Naive B cell (primary cell): ENCODE measurements at regions not wholly inside any gene's neighbourhood (a gene's known extent, or its start where the extent isn't known, plus 50 kb on each side); places are given as distances from the start of the nearest gene placed in this dataset.

Source experiments
- ATAC-seq, 2 donors: fragments of 150-1000 bp; cut with Tn5 transposase; 2 replicates each; pipeline ENCODE4 v1.10.0; 2021; ENCODE audit warnings: low read depth in 2 of 2, mild to moderate bottlenecking in 2 of 2, moderate library complexity in 2 of 2
- DNase-seq: peaks from one replicate; pipeline ENCODE4 v3.0.0; 2022
- H3K27ac Mint-ChIP-seq, 6 donors: one replicate each; pipeline ENCODE4 v1.8.0; 2020 to 2022; ENCODE audit warnings: mild to moderate bottlenecking in 6 of 6, mixed read lengths in 6 of 6, moderate library complexity in 5 of 6, inconsistent platforms in 2 of 6
- H3K27me3 Mint-ChIP-seq, 3 donors: one replicate each; pipeline ENCODE4 v1.8.0; 2021 to 2022; ENCODE audit warnings: mixed read lengths in 3 of 3, mild to moderate bottlenecking in 1 of 3
- H3K36me3 Mint-ChIP-seq, 2 donors: one replicate each; pipeline ENCODE4 v1.8.0; 2020 to 2022; ENCODE audit warnings: mixed read lengths in 2 of 2, inconsistent platforms in 1 of 2, mild to moderate bottlenecking in 1 of 2
- H3K4me1 Mint-ChIP-seq, 3 donors: one replicate each; pipeline ENCODE4 v1.8.0; 2020 to 2022; ENCODE audit warnings: mixed read lengths in 3 of 3, inconsistent platforms in 1 of 3, mild to moderate bottlenecking in 1 of 3, moderate library complexity in 1 of 3
- H3K4me3 Mint-ChIP-seq, 8 donors: one replicate each; pipeline ENCODE4 v1.8.0; 2020 to 2022; ENCODE audit warnings: mild to moderate bottlenecking in 8 of 8, mixed read lengths in 8 of 8, moderate library complexity in 8 of 8, inconsistent platforms in 2 of 8
- H3K9me3 Mint-ChIP-seq, 7 donors: one replicate each; pipeline ENCODE4 v1.8.0; 2020 to 2022; ENCODE audit warnings: mixed read lengths in 7 of 7, mild to moderate bottlenecking in 5 of 7, inconsistent platforms in 2 of 7, moderate library complexity in 1 of 7

DNA sequence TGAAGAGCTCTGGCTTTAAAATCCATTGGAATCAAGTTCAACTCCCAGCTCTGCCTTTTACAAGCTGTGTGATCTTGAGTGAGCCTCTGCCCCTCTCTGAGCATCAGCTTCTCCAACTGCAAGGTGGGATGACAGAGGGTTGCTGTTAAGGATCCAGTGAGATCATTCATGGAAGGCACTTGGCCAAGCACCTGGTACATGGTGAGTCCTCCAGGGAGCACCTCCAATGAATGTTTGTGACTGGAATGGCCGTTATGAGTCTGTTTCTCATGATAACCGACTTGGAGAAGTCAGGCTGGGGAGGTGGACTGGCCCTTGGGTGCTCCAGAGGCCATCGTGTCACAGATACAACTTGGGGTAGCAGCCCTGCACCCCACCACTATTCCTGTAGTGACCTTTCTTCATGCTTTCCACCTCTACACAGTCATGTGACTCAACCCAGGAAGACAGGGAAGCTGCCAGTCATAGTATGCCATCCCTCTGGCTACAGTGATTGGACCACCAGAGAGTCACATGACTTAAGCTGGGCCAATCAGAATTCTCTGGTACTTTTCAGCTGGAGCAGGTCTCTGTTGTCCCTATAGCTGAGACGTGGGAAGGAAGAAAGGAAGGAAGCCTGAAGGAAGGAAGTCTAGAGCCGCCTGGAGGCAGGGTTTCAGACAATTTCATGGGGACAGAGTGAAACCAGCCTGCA is 146.5 kb upstream of the MYL2 start:
- DNase-seq: no peak
- no peak overlapping the region for H3K4me3 Mint-ChIP-seq

GRCh38 chr12:111064982-111065381 is 144.6 kb upstream of the MYL2 start:
- Mint-ChIP-seq H3K4me3 (no peak overlapping the region), H3K27ac (no peak overlapping the region), H3K27me3 (peaks cover 0 to 27% (median 23%) of the 10 kb centered on the region in 3 donors), H3K9me3 (no peaks in the 10 kb centered on the region), H3K36me3 (no peaks in the 10 kb centered on the region), H3K4me1 (peaks cover 0 to 6% (median 3%) of the 10 kb centered on the region in 3 donors)
- DNase-seq: no peak
- no peak for ATAC-seq

More for the DNA sequence above, 146.5 kb upstream of the MYL2 start:
- Mint-ChIP-seq H3K36me3 (no peaks in the 10 kb centered on the region), H3K27ac (peak overlapping the region in 1 of 6 donors; percentile 38), H3K9me3 (peaks cover 0 to 4% (median 0%) of the 10 kb centered on the region in 7 donors), H3K4me1 (peaks cover 0 to 6% (median 3%) of the 10 kb centered on the region in 3 donors), H3K27me3 (peaks cover 2 to 40% (median 39%) of the 10 kb centered on the region in 3 donors)
- no peak for ATAC-seq

DNA sequence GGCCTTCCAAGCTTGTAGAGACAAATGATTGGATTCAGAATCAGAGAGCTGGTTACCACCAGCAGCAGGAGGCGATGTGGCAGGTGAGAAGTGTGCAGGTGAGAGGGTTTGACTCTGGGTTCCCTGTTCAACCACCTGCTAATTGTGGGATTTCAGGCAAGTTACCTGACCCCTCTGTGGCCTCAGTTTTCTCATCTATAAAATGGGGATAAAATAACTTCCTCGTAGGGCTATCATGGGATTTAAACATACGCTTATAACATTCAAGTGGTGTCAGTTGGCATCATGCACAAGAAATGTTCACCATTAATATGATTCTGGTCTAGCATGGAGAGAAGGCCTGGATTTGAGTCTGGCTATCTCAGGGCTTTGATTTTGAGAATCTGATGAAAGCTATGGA is 143.8 kb upstream of the MYL2 start:
- H3K27ac Mint-ChIP-seq: no peak overlapping the region
- no peak for DNase-seq
- H3K4me3 Mint-ChIP-seq: no peak overlapping the region
- no peak for ATAC-seq
- no peaks in the 10 kb centered on the region for H3K9me3 Mint-ChIP-seq
- peaks cover 0 to 22% (median 19%) of the 10 kb centered on the region in 3 donors for H3K27me3 Mint-ChIP-seq
- H3K36me3 Mint-ChIP-seq: no peaks in the 10 kb centered on the region
- peaks cover 0 to 6% (median 3%) of the 10 kb centered on the region in 3 donors for H3K4me1 Mint-ChIP-seq

DNA sequence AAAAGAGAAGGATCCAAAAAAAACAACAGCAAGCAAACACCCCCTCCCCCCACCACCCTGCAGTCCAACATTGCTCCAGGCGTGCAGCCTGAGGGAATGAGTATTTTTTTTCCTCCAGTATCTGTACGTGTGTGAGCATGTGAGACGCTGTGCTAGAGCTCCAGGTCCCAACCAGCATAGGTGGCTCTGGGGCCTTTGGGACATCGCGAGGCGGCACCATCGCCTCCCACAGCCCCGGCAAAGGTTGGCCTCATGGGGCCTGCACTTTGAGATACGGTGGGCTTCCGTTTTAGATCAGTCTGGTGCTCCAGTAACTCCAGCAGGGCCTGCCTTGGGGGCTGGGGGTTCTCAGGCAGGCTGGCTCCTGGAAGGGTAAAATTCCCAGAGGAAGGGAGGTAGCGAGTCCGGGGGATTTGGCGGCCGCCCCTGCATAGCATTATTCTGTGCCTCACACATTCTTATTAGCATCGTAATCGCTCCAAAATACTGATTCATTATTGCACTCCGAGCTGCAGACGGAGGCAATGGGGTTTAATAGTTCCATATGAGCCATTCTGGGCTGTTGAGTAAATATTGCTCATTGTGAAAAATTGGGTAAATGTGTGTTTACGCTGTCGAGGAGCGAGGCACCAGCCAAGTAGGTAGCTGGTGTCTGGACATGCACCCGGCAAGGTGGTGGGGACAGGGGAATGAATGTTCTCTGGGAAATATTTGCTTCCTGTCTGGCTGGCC is 143.1 kb upstream of the MYL2 start:
- Mint-ChIP-seq H3K4me3 (no peak overlapping the region), H3K27ac (peak overlapping the region in 2 of 6 donors; percentile 20 to 76), H3K36me3 (no peaks in the 10 kb centered on the region), H3K27me3 (peaks cover 0 to 16% (median 15%) of the 10 kb centered on the region in 3 donors), H3K4me1 (peaks cover 2 to 7% (median 5%) of the 10 kb centered on the region in 3 donors), H3K9me3 (peaks cover 0 to 1% (median 0%) of the 10 kb centered on the region in 7 donors)
- DNase-seq (no peak), ATAC-seq (no peak)

DNA sequence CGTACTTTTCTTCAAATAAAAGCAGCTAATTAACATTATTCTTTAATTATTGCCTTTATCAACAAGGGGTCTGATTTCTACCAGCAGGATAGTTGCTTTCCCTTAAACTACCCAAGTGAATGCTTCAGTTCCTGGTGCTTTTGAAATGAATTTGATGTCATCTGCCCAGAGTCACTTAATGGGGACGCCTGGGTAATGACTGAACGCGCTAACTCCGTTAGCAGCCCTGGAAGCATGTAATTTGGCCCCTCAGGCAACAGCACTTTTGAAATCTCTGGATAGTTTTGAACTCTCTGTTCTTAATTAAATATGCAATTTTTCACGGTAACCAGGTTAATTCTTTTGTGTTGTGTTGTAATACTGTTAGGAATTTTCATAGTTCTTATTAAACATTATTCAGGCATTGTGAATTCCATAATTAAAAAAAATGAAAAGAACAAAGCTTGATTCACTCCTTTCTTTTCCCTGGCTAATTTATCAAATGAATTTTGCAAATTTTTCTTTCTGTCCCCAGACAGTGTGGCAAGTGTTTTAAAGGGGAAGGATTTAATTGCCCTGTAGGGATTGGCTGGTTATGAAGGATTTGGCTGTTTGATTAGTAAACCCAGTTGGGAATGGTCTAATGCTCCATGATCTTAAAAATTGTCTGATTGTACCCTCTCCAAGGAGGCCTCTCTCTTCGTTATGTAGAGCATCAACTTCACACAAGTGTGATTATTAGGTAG is 137.5 kb upstream of the MYL2 start:
- Mint-ChIP-seq H3K9me3 (peaks cover 9 to 21% (median 11%) of the 10 kb centered on the region in 7 donors), H3K4me1 (peaks cover 22 to 34% (median 30%) of the 10 kb centered on the region in 3 donors), H3K36me3 (peaks cover 7 to 15% of the 10 kb centered on the region in 2 donors), H3K4me3 (peak overlapping the region in 5 of 8 donors; percentile 33 to 75 (median 47)), H3K27ac (peak overlapping the region; percentile 76 to 96 (median 90)), H3K27me3 (peaks cover 0 to 7% (median 6%) of the 10 kb centered on the region in 3 donors)
- ATAC-seq: no peak
- no peak for DNase-seq

DNA sequence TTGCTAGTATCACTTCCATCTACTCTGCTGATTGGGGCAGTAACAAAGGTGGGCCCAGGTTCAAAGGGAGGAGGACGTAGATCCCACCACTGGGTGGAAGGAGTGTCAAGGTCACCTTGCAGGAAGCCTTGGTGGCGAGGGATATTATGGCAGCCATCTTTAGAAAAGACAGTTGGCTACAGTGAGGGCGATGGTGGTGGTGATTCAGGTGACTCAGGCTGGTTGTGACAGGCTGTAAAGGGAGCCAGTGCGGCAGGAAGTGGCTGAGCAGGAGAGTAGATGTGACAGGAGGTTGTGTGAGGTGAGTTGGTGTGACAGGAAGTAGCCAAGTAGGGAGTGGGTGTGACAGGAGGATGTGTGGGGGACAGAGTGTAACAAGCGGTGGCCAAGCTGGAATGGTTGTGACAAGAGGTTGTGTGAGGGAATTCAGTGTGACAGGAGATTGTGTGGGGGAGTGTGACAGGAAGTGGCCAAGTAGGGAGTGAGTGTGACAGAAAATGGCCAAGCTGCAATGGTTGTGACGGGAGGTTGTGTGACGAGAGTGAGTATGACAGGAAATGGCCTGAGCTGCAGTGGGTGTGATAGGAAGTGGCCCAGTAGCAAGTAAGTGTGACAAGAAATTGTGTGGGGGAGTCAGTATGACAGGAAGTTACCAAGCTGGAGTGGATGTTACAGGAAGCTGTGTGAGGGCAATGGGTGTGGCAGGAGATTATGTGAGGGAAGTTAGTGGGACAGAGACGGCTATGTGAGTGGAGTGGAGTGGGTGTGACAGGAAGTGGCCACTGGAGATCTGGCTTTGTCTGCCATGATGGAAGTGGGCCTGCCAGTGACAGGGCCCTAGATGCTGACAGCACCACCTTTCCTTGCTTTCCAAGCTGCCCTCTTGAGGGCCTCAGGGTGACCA is 136.5 kb upstream of the MYL2 start:
- ATAC-seq (peak; percentile 64 to 76), DNase-seq (peak; percentile 32)
- peaks cover 7 to 15% of the 10 kb centered on the region in 2 donors for H3K36me3 Mint-ChIP-seq
- peak overlapping the region in 7 of 8 donors; percentile 10 to 88 (median 64) for H3K4me3 Mint-ChIP-seq
- peak overlapping the region; percentile 76 to 98 (median 92) for H3K27ac Mint-ChIP-seq
- peaks cover 9 to 21% (median 11%) of the 10 kb centered on the region in 7 donors for H3K9me3 Mint-ChIP-seq
- H3K4me1 Mint-ChIP-seq: peaks cover 22 to 30% (median 28%) of the 10 kb centered on the region in 3 donors
- H3K27me3 Mint-ChIP-seq: no peaks in the 10 kb centered on the region

DNA sequence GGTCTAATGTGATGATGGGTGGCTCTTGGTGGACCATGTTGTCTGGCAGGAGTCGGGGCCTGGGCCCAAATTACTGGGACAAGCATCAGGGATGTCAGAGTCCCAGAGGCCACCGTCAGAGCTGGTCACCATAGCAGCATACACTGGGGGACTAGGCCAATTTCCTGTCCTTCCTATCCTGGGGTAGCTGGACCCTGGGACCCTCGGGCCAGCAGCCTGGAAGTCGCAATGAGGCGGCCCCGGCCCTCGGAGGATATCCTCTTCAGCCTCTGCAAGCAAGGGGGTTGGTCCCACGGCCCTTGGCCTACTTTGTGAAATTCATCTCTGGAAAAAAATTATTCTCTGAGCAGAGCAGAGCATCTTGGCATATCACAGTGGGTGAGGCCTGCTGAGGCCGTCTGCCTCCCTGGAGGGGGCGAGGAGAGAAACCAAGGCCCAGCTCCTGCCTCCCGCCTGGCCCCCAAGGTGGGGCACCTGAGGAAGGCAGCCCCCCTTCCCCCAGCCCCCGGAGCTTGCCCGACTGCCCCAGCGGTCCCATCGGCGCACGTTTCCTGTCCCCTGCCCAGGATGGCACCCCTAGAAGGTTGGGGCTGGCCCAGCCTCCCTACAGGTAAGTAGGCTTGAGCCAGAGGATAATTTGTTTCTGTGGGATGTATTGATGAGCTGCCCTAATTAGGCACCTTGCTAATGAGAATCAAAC is 135.0 kb upstream of the MYL2 start:
- peaks cover 9 to 21% (median 11%) of the 10 kb centered on the region in 7 donors for H3K9me3 Mint-ChIP-seq
- H3K4me3 Mint-ChIP-seq: peak overlapping the region in 1 of 8 donors; percentile 49
- DNase-seq: no peak
- H3K4me1 Mint-ChIP-seq: peaks cover 22 to 30% (median 28%) of the 10 kb centered on the region in 3 donors
- peaks cover 7 to 15% of the 10 kb centered on the region in 2 donors for H3K36me3 Mint-ChIP-seq
- H3K27me3 Mint-ChIP-seq: no peaks in the 10 kb centered on the region
- no peak for ATAC-seq
- H3K27ac Mint-ChIP-seq: peak overlapping the region in 2 of 6 donors; percentile 76 to 90

DNA sequence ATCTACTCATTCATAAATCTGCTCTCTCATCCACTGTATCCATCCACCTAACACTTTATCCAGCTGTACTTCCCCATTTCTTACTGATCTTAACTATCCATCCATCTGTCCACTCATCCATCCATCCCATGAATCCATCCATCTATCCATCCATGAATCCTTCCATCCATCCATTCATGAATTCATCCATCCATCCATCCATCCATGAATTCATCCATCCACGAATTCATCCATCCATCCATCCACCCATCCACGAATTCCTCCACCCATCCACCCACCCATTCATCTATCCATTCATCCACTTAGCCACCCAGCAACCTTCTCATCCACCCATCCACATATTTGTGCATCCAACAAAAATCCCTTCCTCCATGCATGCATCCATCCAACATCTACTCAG is 128.6 kb upstream of the MYL2 start:
- Mint-ChIP-seq H3K9me3 (no peaks in the 10 kb centered on the region), H3K27ac (no peak overlapping the region), H3K36me3 (no peaks in the 10 kb centered on the region), H3K27me3 (peaks cover 6 to 26% (median 22%) of the 10 kb centered on the region in 3 donors), H3K4me1 (no peaks in the 10 kb centered on the region), H3K4me3 (no peak overlapping the region)
- DNase-seq (no peak), ATAC-seq (no peak)

DNA sequence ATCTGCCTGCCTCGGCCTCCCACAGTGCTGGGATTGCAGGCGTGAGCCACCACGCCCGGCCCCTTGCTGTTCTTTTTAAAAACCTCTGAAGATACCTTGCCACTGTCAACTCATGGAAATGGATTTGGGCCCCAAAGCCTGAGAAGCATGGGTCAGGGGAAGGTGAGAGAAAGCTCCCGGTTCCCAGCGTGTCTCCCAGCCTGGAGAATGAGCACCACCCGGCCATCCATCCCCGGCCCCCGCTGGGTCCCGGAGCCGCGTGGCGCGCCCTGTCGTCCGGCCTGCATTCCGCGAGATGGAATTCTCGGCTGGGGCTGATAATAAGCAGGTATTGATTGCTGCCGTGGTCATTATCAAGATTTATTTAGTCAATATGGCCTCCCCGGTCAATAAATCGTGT is 126.5 kb upstream of the MYL2 start:
- H3K36me3 Mint-ChIP-seq: no peaks in the 10 kb centered on the region
- DNase-seq: no peak
- no peak overlapping the region for H3K27ac Mint-ChIP-seq
- H3K4me1 Mint-ChIP-seq: no peaks in the 10 kb centered on the region
- no peak overlapping the region for H3K4me3 Mint-ChIP-seq
- peaks cover 11 to 37% (median 33%) of the 10 kb centered on the region in 3 donors for H3K27me3 Mint-ChIP-seq
- peaks cover 0 to 2% (median 0%) of the 10 kb centered on the region in 7 donors for H3K9me3 Mint-ChIP-seq
- ATAC-seq: no peak

DNA sequence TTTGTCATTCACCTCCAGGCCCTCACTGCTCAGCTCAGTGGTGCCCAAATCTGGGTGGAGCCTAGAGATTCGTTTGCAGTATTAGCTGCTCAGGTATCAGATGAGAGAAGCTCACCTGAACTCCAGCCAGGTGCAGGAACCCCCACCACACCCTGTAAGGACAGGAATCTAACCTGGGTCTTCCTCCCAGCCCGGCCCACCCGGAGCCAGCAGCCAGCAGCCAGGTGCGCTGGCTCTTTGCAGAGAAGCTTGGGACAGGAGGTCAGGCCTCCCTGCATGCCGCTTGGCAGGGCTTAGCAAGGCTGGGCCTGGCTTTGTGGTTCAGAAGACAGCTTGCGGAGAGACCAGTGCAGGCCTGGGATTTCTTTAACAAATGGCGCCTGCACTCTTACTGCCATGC is 125.6 kb upstream of the MYL2 start:
- DNase-seq (no peak), ATAC-seq (no peak)
- peaks cover 0 to 2% (median 0%) of the 10 kb centered on the region in 7 donors for H3K9me3 Mint-ChIP-seq
- no peaks in the 10 kb centered on the region for H3K36me3 Mint-ChIP-seq
- H3K27ac Mint-ChIP-seq: no peak overlapping the region
- no peaks in the 10 kb centered on the region for H3K4me1 Mint-ChIP-seq
- H3K27me3 Mint-ChIP-seq: peaks cover 17 to 42% (median 38%) of the 10 kb centered on the region in 3 donors
- H3K4me3 Mint-ChIP-seq: no peak overlapping the region

- no peak for DNase-seq
- H3K36me3 Mint-ChIP-seq: no peaks in the 10 kb centered on the region
- H3K9me3 Mint-ChIP-seq: peaks cover 0 to 4% (median 0%) of the 10 kb centered on the region in 7 donors
- no peak overlapping the region for H3K4me3 Mint-ChIP-seq
- no peak for ATAC-seq
- H3K4me1 Mint-ChIP-seq: peaks cover 3 to 11% (median 4%) of the 10 kb centered on the region in 3 donors
- no peak overlapping the region for H3K27ac Mint-ChIP-seq
- peaks cover 49 to 63% (median 62%) of the 10 kb centered on the region in 3 donors for H3K27me3 Mint-ChIP-seq
Measured at GRCh38 chr12:111041091-111041490, 120.7 kb upstream of the MYL2 start.

GRCh38 chr12:111040690-111041089 is 120.3 kb upstream of the MYL2 start:
- DNase-seq (no peak), ATAC-seq (no peak)
- Mint-ChIP-seq H3K9me3 (peaks cover 0 to 4% (median 0%) of the 10 kb centered on the region in 7 donors), H3K27me3 (peaks cover 53 to 67% (median 66%) of the 10 kb centered on the region in 3 donors), H3K36me3 (no peaks in the 10 kb centered on the region), H3K4me1 (peaks cover 7 to 15% (median 8%) of the 10 kb centered on the region in 3 donors), H3K4me3 (no peak overlapping the region), H3K27ac (no peak overlapping the region)
